HFFc6 (cell line): ENCODE measurements at regions not wholly inside any gene's neighbourhood (a gene's known extent, or its start where the extent isn't known, plus 50 kb on each side); places are given as distances from the start of the nearest gene placed in this dataset.

Source experiments
- DNase-seq: peaks from one replicate; pipeline ENCODE4 v3.0.0-alpha.2; 2018
- H3K27ac Mint-ChIP-seq: 2 replicates; pipeline ENCODE4 v1.8.0; 2020; ENCODE audit warnings: mild to moderate bottlenecking, mixed read lengths
- H3K27me3 Mint-ChIP-seq: 2 replicates; pipeline ENCODE4 v1.8.0; 2021; ENCODE audit warnings: mild to moderate bottlenecking, moderate library complexity, mixed read lengths; ENCODE audit not compliant: insufficient read depth
- H3K36me3 Mint-ChIP-seq: 2 replicates; pipeline ENCODE4 v1.8.0; 2021; ENCODE audit warnings: low read depth, mixed read lengths
- H3K4me1 Mint-ChIP-seq: 2 replicates; pipeline ENCODE4 v1.8.0; 2020; ENCODE audit warnings: low read depth, mixed read lengths
- H3K4me3 Mint-ChIP-seq: 2 replicates; pipeline ENCODE4 v1.8.0; 2020; ENCODE audit warnings: mild to moderate bottlenecking, moderate library complexity, mixed read lengths
- H3K9me3 Mint-ChIP-seq: 2 replicates; pipeline ENCODE4 v1.8.0; 2020; ENCODE audit warnings: mild to moderate bottlenecking, mixed read lengths
- TF ChIP-seq, protein P1 (sequence below): fragments of 200-600 bp; sonication (generic); IDR thresholded peaks from 2 replicates; pipeline ENCODE4 v1.5.0; 2021; ENCODE audit warnings: antibody characterized with exemption, mild to moderate bottlenecking

GRCh38 chr5:2579126-2579525, 172.4 kb downstream of the IRX2 start:
- no peak for DNase-seq
- Mint-ChIP-seq H3K4me1 (no peaks in the 10 kb centered on the region), H3K27ac (no peak overlapping the region), H3K36me3 (0 out of 2 replicates have a peak, but pooled peaks cover 5% of the 10 kb centered on the region), H3K4me3 (no peak overlapping the region), H3K9me3 (peaks cover 40% of the 10 kb centered on the region), H3K27me3 (peaks cover 3% of the 10 kb centered on the region)
- TF ChIP-seq, protein P1, sequence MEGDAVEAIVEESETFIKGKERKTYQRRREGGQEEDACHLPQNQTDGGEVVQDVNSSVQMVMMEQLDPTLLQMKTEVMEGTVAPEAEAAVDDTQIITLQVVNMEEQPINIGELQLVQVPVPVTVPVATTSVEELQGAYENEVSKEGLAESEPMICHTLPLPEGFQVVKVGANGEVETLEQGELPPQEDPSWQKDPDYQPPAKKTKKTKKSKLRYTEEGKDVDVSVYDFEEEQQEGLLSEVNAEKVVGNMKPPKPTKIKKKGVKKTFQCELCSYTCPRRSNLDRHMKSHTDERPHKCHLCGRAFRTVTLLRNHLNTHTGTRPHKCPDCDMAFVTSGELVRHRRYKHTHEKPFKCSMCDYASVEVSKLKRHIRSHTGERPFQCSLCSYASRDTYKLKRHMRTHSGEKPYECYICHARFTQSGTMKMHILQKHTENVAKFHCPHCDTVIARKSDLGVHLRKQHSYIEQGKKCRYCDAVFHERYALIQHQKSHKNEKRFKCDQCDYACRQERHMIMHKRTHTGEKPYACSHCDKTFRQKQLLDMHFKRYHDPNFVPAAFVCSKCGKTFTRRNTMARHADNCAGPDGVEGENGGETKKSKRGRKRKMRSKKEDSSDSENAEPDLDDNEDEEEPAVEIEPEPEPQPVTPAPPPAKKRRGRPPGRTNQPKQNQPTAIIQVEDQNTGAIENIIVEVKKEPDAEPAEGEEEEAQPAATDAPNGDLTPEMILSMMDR: no peak

GRCh38 chr5:2577312-2578036, 174.0 kb downstream of the IRX2 start:
- DNase-seq: no peak
- H3K36me3 Mint-ChIP-seq: 0 out of 2 replicates have a peak, but pooled peaks cover 5% of the 10 kb centered on the region
- no peak overlapping the region for H3K27ac Mint-ChIP-seq
- H3K27me3 Mint-ChIP-seq: peaks cover 3% of the 10 kb centered on the region
- TF ChIP-seq, protein P1: no peak
- peaks cover 40% of the 10 kb centered on the region for H3K9me3 Mint-ChIP-seq
- H3K4me1 Mint-ChIP-seq: no peaks in the 10 kb centered on the region
- H3K4me3 Mint-ChIP-seq: no peak overlapping the region

GRCh38 chr5:2576823-2577222, 174.7 kb downstream of the IRX2 start:
- no peak for DNase-seq
- TF ChIP-seq, protein P1: no peak
- H3K4me3 Mint-ChIP-seq: no peak overlapping the region
- peaks cover 37% of the 10 kb centered on the region for H3K9me3 Mint-ChIP-seq
- H3K27me3 Mint-ChIP-seq: peaks cover 3% of the 10 kb centered on the region
- no peak overlapping the region for H3K27ac Mint-ChIP-seq
- H3K4me1 Mint-ChIP-seq: no peaks in the 10 kb centered on the region
- H3K36me3 Mint-ChIP-seq: 0 out of 2 replicates have a peak, but pooled peaks cover 5% of the 10 kb centered on the region

DNA sequence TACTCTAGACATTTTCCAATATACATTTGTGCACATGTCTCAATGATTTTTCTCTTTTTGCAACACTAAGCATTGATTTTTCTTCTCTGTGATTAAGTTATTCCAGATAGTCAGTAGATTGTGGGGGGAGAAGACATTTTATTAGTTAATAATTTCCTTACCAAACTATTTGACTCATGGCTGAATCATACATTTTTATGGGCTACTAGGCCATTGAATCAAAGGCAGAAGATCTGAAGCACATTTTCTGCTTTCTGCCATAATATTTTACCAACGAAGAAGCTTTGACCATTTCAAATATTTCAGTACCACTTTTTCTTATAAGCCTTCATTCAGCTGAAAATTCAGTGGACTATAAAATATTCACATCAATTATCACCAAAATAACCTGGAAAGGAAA, 175.6 kb downstream of the IRX2 start:
- Mint-ChIP-seq H3K27ac (no peak overlapping the region), H3K9me3 (peaks cover 28% of the 10 kb centered on the region), H3K27me3 (peaks cover 3% of the 10 kb centered on the region), H3K4me1 (no peaks in the 10 kb centered on the region), H3K4me3 (no peak overlapping the region), H3K36me3 (0 out of 2 replicates have a peak, but pooled peaks cover 5% of the 10 kb centered on the region)
- no peak for DNase-seq
- TF ChIP-seq, protein P1: no peak

- peaks cover 3% of the 10 kb centered on the region for H3K27me3 Mint-ChIP-seq
- H3K36me3 Mint-ChIP-seq: 0 out of 2 replicates have a peak, but pooled peaks cover 5% of the 10 kb centered on the region
- H3K4me3 Mint-ChIP-seq: no peak overlapping the region
- H3K9me3 Mint-ChIP-seq: peaks cover 30% of the 10 kb centered on the region
- no peaks in the 10 kb centered on the region for H3K4me1 Mint-ChIP-seq
- DNase-seq: no peak
- H3K27ac Mint-ChIP-seq: no peak overlapping the region
- TF ChIP-seq, protein P1: no peak
Measured at GRCh38 chr5:2575292-2575691, 176.2 kb downstream of the IRX2 start.
